ENCODE measurements at regions not wholly inside any gene's neighbourhood (a gene's known extent, or its start where the extent isn't known, plus 50 kb on each side); places are given as distances from the start of the nearest gene placed in this dataset.
"Not testable (repeated sequence)": the region's sequence is repeated elsewhere in the genome, so short reads cannot be mapped to it uniquely, and the experiment has no call there.

- no peak overlapping the region for H3K27ac ChIP-seq
- H3K36me3 ChIP-seq (ENCODE audit: insufficient read depth, low read length): no peaks in the 10 kb centered on the region
- TF ChIP-seq EZH2 (IDR thresholded peaks at IDR 0.05): no peak
- no peak for TF ChIP-seq POLR2AphosphoS5 (IDR thresholded peaks at IDR 0.05; ENCODE audit: borderline replicate concordance, low read depth, low read length)
- no peak for TF ChIP-seq FOXP2 (optimal IDR thresholded peaks at IDR 0.05; ENCODE audit: control extremely low read depth, extremely low read length, insufficient read depth)
- no peak overlapping the region for H3K9ac ChIP-seq (ENCODE audit: insufficient read length)
- no peaks in the 10 kb centered on the region for H3K9me3 ChIP-seq (ENCODE audit: low read depth, low read length)
- DNase-seq (ENCODE audit: low read depth, low spot score): no peak
- no peak overlapping the region for H3K4me3 ChIP-seq
Observed at GRCh38 chr13:103514188-103514587, 448.0 kb upstream of the SLC10A2 start.

GRCh38 chr13:103510007-103510535 lies 443.9 kb upstream of the SLC10A2 start:
- no peaks in the 10 kb centered on the region for H3K9me3 ChIP-seq (ENCODE audit: low read depth, low read length)
- H3K36me3 ChIP-seq (ENCODE audit: insufficient read depth, low read length): no peaks in the 10 kb centered on the region
- no peak overlapping the region for H3K27ac ChIP-seq
- no peak overlapping the region for H3K9ac ChIP-seq (ENCODE audit: insufficient read length)
- DNase-seq (ENCODE audit: low read depth, low spot score): no peak
- TF ChIP-seq EZH2 (IDR thresholded peaks at IDR 0.05) (no peak), POLR2AphosphoS5 (IDR thresholded peaks at IDR 0.05; ENCODE audit: borderline replicate concordance, low read depth, low read length) (no peak), FOXP2 (optimal IDR thresholded peaks at IDR 0.05; ENCODE audit: control extremely low read depth, extremely low read length, insufficient read depth) (no peak)
- H3K4me3 ChIP-seq: no peak overlapping the region

GRCh38 chr13:103497404-103497803 lies 431.2 kb upstream of the SLC10A2 start:
- Histone ChIP-seq H3K9me3 (ENCODE audit: low read depth, low read length) (no peaks in the 10 kb centered on the region), H3K36me3 (ENCODE audit: insufficient read depth, low read length) (no peaks in the 10 kb centered on the region), H3K27ac (no peak overlapping the region), H3K9ac (ENCODE audit: insufficient read length) (no peak overlapping the region), H3K4me3 (no peak overlapping the region)
- DNase-seq (ENCODE audit: low read depth, low spot score): no peak
- no peak for TF ChIP-seq POLR2AphosphoS5 (IDR thresholded peaks at IDR 0.05; ENCODE audit: borderline replicate concordance, low read depth, low read length)
- no peak for TF ChIP-seq FOXP2 (optimal IDR thresholded peaks at IDR 0.05; ENCODE audit: control extremely low read depth, extremely low read length, insufficient read depth)
- no peak for TF ChIP-seq EZH2 (IDR thresholded peaks at IDR 0.05)

GRCh38 chr13:103487841-103488240 lies 421.6 kb upstream of the SLC10A2 start:
- Histone ChIP-seq H3K4me3 (no peak overlapping the region), H3K36me3 (ENCODE audit: insufficient read depth, low read length) (no peaks in the 10 kb centered on the region), H3K9ac (ENCODE audit: insufficient read length) (no peak overlapping the region), H3K9me3 (ENCODE audit: low read depth, low read length) (no peaks in the 10 kb centered on the region), H3K27ac (no peak overlapping the region)
- no peak for DNase-seq (ENCODE audit: low read depth, low spot score)
- TF ChIP-seq FOXP2 (optimal IDR thresholded peaks at IDR 0.05; ENCODE audit: control extremely low read depth, extremely low read length, insufficient read depth) (no peak), POLR2AphosphoS5 (IDR thresholded peaks at IDR 0.05; ENCODE audit: borderline replicate concordance, low read depth, low read length) (no peak), EZH2 (IDR thresholded peaks at IDR 0.05) (no peak)

GRCh38 chr13:103473081-103473480 lies 406.9 kb upstream of the SLC10A2 start:
- H3K27ac ChIP-seq: no peak overlapping the region
- no peaks in the 10 kb centered on the region for H3K36me3 ChIP-seq (ENCODE audit: insufficient read depth, low read length)
- H3K9ac ChIP-seq (ENCODE audit: insufficient read length): no peak overlapping the region
- H3K4me3 ChIP-seq: no peak overlapping the region
- no peak for DNase-seq (ENCODE audit: low read depth, low spot score)
- TF ChIP-seq EZH2 (IDR thresholded peaks at IDR 0.05): no peak
- no peak for TF ChIP-seq FOXP2 (optimal IDR thresholded peaks at IDR 0.05; ENCODE audit: control extremely low read depth, extremely low read length, insufficient read depth)
- no peak for TF ChIP-seq POLR2AphosphoS5 (IDR thresholded peaks at IDR 0.05; ENCODE audit: borderline replicate concordance, low read depth, low read length)
- H3K9me3 ChIP-seq (ENCODE audit: low read depth, low read length): no peaks in the 10 kb centered on the region

GRCh38 chr13:103471896-103472295 lies 405.7 kb upstream of the SLC10A2 start:
- Histone ChIP-seq H3K9ac (ENCODE audit: insufficient read length) (no peak overlapping the region), H3K9me3 (ENCODE audit: low read depth, low read length) (no peaks in the 10 kb centered on the region), H3K36me3 (ENCODE audit: insufficient read depth, low read length) (no peaks in the 10 kb centered on the region), H3K4me3 (no peak overlapping the region), H3K27ac (no peak overlapping the region)
- DNase-seq (ENCODE audit: low read depth, low spot score): no peak
- TF ChIP-seq POLR2AphosphoS5 (IDR thresholded peaks at IDR 0.05; ENCODE audit: borderline replicate concordance, low read depth, low read length) (no peak), FOXP2 (optimal IDR thresholded peaks at IDR 0.05; ENCODE audit: control extremely low read depth, extremely low read length, insufficient read depth) (no peak), EZH2 (IDR thresholded peaks at IDR 0.05) (no peak)

- H3K9ac ChIP-seq (ENCODE audit: insufficient read length): no peak overlapping the region
- no peak overlapping the region for H3K4me3 ChIP-seq
- TF ChIP-seq POLR2AphosphoS5 (IDR thresholded peaks at IDR 0.05; ENCODE audit: borderline replicate concordance, low read depth, low read length) (no peak), FOXP2 (optimal IDR thresholded peaks at IDR 0.05; ENCODE audit: control extremely low read depth, extremely low read length, insufficient read depth) (no peak), EZH2 (IDR thresholded peaks at IDR 0.05) (no peak)
- no peak for DNase-seq (ENCODE audit: low read depth, low spot score)
- no peak overlapping the region for H3K27ac ChIP-seq
- H3K36me3 ChIP-seq (ENCODE audit: insufficient read depth, low read length): no peaks in the 10 kb centered on the region
- H3K9me3 ChIP-seq (ENCODE audit: low read depth, low read length): no peaks in the 10 kb centered on the region
Observed at GRCh38 chr13:103469771-103470170, 403.6 kb upstream of the SLC10A2 start.

- H3K4me3 ChIP-seq: no peak overlapping the region
- no peak for DNase-seq (ENCODE audit: low read depth, low spot score)
- H3K27ac ChIP-seq: no peak overlapping the region
- H3K36me3 ChIP-seq (ENCODE audit: insufficient read depth, low read length): no peaks in the 10 kb centered on the region
- H3K9me3 ChIP-seq (ENCODE audit: low read depth, low read length): no peaks in the 10 kb centered on the region
- TF ChIP-seq EZH2 (IDR thresholded peaks at IDR 0.05) (no peak), POLR2AphosphoS5 (IDR thresholded peaks at IDR 0.05; ENCODE audit: borderline replicate concordance, low read depth, low read length) (no peak), FOXP2 (optimal IDR thresholded peaks at IDR 0.05; ENCODE audit: control extremely low read depth, extremely low read length, insufficient read depth) (no peak)
- H3K9ac ChIP-seq (ENCODE audit: insufficient read length): no peak overlapping the region
Observed at GRCh38 chr13:103466761-103467160, 400.5 kb upstream of the SLC10A2 start.

GRCh38 chr13:103460246-103460645 lies 394.0 kb upstream of the SLC10A2 start:
- not testable (repeated sequence) for H3K27ac ChIP-seq; H3K4me3 ChIP-seq; H3K9me3 ChIP-seq (ENCODE audit: low read depth, low read length); H3K36me3 ChIP-seq (ENCODE audit: insufficient read depth, low read length); H3K9ac ChIP-seq (ENCODE audit: insufficient read length); DNase-seq (ENCODE audit: low read depth, low spot score)

GRCh38 chr13:103457050-103457449 lies 390.8 kb upstream of the SLC10A2 start:
- H3K36me3 ChIP-seq (ENCODE audit: insufficient read depth, low read length); H3K9me3 ChIP-seq (ENCODE audit: low read depth, low read length); H3K27ac ChIP-seq; DNase-seq (ENCODE audit: low read depth, low spot score); H3K4me3 ChIP-seq; H3K9ac ChIP-seq (ENCODE audit: insufficient read length): not testable (repeated sequence)

Measured in SK-N-MC (cell line).